CD4-positive, alpha-beta T cell treated with Interleukin-6 at 100 ng/mL for 8 hours (primary cell): ENCODE measurements at regions not wholly inside any gene's neighbourhood (a gene's known extent, or its start where the extent isn't known, plus 50 kb on each side); places are given as distances from the start of the nearest gene placed in this dataset.

ENCODE experiments used
- DNase-seq: peaks from one replicate; pipeline ENCODE4 v3.0.0-alpha.2; 2020; ENCODE audit warnings: mixed read lengths, low spot score

DNA sequence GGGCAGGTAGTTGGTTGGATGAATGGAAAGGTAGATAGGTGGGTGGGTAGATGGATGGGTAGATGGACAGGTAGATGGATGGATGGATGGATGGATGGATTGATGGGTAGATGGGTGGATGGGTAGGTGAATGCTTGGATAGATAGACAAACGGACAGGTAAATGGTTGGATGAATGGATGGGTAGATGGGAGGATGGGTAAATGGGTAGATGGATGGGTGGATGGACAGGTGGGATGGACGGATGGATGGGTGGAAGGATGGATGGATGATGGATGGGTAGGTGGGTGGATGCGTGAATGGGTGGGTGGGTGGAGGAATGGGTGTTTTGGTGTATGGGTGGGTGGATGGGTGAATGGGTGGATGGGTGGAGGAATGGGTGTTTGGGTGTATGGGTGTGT is 50.1 kb upstream of the ASAP2 start:
- DNase-seq, result no peak

DNA sequence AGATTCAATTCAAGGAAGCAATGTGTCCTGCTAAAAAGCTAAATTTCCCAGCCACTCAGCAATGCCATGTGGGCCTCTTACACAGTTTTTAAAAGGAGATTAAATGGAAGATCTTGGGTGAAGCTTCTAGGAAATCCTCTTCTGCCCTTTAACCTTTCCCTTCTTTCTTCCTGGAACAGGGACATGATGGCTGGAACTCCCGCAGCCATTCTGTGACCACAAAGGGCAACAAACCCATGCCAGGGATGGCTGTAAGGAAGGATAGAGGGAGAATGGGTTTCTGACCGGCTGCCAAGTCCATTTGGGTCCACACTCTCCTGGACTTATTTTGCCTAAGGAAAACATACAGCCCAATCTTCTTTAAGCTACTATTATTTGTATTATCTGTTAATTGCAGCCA is 52.6 kb upstream of the ASAP2 start:
- DNase-seq, result no peak

- no peak for DNase-seq
Measured at GRCh38 chr2:9153643-9153980, 53.0 kb upstream of the ASAP2 start.

- DNase-seq, result no peak
Measured at GRCh38 chr2:9152975-9153642, 53.5 kb upstream of the ASAP2 start.

DNA sequence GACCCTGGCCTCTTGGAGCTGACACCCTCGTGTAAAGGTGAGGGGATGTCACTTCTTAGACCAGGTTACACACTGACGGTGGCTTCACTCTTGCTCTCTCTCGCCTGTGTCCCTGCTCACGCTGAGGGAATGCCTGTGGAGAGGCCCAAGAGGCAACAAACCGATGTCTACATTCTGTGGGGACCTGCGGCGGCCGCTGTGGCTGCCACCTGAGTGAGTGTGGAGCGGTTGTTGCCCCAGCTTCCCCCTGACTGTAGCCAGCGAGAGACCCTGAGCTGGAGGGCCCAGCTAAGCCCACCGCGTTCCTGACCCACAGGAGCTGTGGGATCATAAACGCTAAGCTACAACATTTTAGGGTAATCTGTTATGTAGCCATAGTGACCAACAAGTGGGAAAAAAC is 55.7 kb upstream of the ASAP2 start:
- DNase-seq, result no peak

- DNase-seq, result no peak
Measured at GRCh38 chr2:9150568-9150900, 56.1 kb upstream of the ASAP2 start.

DNA sequence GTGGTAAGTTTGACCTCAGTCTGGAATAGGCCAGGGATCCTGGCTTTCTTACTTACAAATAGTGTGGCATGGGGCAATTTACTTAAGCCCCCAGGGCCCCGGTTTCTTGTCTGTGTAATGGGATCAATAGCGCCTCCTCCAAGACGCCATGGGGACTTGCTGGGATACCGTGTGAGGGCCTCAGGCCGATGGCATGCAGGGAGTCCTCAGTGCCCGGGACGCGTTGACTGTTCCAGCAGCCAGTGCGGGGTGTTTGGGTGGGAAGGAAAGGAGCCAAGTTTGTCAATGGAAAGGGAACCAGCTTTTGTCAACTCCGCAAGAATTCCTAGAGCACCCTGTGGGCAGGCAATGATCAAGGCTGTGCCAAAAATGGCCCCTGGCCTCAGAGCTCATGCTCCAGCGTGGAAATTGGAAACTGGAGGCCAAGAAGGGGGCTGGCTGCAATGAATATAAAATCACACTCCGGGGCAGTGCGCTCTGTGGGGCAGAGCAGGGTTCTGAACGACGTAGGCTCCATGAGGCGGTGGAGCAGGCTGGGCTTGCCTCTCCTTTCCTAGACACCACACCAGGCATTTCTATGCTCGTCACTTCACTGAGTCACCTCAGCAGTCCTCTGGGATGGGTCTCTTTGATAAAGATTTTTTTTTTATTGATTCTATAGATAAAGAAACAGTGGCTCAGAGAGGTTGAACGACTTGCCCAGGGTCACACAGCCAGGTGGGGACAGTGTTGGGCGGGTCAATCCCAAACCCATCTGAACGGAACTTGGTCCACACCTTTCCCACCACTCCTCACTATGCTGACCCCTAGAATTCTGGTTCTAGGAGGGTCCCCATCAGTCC is 56.7 kb upstream of the ASAP2 start:
- no peak for DNase-seq

DNA sequence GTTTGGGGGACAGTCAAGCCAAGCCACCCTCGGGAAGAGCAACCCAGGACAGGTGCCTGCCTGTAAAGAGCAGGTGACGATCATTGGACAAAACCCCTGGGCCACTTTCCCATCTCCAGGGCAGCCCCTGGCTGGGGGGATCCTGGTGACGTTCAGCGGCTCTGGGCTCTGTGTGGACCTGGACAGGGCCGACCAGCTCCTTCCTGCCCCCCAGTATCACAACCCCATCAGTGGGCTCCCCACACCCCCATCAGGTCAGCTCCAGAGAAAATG is 57.3 kb upstream of the ASAP2 start:
- DNase-seq, result no peak

GRCh38 chr2:9146646-9147045 is 60.0 kb upstream of the ASAP2 start:
- DNase-seq, result no peak

DNA sequence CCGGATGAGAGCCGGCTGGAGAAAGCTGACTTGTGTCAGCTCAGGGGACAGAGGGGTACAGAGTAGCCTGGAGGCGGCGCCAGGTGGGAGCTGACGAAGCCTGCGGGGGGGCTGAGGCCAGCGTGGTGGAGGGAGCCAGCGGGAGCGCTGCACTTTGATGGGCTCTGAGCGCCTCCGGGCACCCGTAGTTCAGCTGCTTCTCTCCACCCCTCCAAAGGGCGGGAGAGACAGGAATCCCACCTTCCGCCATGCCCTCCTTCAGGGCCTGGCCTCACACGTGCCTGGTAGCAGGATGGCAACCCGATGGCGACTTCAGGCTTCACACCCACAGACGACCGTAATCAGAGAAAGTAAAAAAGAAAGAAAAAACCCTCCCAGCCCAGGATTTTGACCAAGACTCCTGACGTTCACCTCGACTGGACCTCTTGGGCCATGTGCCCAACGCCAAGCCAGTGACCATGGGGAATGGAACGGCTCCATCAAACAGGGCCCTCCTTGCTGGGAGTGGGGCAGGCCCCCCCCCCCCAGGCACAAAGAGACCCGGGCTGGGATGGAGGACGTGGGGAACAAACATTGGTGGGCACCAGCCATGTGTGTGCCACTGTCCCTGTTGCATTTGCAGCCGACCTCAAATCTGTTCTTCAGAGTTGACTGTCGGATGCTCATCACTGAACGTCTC is 60.7 kb upstream of the ASAP2 start:
- no peak for DNase-seq

- DNase-seq, result no peak
Measured at GRCh38 chr2:9145109-9145751, 61.4 kb upstream of the ASAP2 start.

DNA sequence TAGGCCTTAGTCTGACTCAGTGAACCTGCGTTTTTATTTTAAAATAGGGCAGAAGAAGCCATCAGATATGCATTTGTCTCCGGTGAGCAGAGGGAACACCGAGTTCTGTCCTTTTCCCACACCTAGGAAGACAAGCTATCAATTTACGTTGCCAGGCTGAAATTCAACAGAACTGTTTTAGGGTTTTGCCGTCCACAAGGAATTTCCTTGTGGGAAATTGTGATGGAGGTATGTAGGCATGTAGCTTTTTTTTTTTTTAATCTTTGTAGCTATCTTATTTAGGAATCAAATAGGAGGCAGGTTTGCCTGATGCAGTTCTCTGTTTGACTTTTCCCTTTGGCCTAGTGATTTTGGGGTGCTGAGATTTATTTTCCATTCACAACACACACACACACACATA is 62.0 kb upstream of the ASAP2 start:
- no peak for DNase-seq

DNA sequence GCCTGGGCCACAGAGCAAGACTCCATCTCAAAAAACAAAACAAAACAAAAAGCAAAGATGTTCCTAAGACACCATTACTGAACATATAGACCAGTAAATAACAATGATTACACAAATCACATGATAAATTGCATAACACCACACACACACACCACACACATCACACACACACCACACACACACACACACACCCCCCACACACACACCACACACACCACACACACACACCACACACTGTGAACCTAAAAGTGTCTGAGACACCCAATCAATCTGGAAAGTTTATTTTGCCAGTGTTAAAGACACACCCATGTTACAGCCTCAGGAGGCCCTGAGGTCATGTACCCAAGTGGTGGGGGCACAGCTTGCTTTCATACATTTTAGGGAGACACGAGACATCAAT is 62.6 kb upstream of the ASAP2 start:
- DNase-seq, result no peak

- no peak for DNase-seq
Measured at GRCh38 chr2:9143264-9143815, 63.3 kb upstream of the ASAP2 start.

DNA sequence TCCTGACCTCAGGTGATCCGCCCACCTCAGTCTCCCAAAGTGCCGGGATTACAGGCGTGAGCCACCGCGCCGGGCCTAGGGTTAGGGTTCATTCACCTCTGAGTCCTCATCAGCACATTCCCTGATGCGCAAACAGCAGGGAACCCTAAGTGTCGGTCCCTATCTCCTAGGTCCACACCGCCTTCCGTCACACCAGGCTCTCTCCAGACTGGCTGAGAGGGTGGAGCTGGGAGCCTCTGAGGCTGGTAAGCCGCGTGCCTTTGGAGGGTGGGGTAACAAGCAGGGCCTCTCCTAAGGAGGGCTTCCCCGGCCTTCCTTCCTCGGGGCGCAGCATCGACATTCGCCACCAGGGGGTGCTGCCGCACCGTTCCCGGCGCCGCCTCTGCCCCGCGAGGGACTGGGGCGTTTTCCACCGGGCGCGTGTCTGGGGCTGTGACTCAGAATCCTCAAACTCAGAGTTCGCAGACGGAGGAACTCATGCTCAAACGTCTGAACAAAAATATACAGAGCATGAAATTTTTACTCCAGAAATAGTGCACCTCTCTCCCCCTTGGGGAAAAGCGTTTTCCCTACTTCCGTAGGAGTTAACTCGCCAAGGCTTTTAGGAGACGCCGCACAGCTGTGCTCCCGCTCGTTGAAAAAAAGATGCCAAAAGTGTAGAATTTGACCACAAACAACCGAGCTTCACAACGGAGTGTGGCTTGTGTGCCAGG is 63.9 kb upstream of the ASAP2 start:
- DNase-seq, result peak; percentile 63

DNA sequence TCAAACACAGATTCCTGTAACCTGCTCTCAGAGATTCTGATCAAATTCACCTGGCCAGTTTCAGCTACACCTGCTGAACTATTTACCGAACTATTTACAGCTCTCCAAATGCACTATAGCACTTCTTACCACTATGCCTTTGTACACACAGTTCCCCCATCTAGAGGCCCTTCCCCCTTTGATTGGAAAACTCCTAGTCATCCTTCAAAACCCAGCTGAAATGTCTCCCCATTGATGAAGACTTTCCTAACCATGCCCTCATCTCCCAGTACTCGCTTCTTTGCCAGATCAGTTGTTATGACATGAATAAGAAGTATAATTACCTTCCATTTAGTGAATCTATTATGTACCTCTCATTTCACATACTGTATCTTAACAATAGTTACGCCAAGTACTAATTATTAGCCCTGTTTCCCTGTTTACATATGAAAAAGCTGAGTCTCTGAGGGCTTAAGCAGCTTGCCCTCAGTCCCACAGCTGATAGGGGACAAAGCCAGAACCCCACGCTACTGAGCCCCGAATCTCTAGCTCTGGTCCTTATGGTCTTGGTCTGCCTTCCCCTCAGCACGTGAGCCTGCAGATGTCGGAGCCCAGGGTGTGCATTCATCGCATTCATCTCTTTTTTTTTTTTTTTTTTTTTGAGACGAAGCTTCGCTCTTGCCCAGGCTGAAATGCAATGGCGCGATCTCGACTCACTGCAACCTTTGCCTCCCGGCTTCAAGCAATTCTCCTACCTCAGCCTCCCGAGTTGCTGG is 64.7 kb upstream of the ASAP2 start:
- no peak for DNase-seq

DNA sequence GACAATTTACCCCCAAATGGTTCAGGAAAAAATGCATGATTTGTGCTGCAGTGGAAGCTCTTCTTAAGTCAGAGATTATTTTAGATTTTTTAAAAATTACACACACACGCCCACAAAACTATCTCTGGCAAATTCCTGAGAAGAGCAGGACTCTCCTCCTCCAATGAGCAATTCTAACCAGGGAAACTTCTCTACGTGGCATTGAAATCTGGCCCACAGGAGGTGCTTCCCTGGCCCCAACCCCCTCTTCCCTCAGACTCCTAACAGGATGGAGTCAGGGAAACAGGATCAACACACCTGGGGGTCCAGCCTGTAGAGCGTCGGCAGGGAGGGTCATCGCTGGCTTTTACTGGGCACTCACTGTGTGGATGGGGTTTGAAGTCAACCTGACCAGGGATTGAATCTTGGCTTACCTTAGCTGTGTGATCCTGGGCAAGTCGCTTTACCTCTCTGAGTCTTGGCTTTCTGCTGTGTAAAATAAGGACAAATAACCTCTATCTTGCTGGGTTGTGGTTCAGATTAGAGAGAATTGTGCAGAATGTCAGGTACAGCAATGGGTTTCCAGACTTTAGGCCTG is 65.4 kb upstream of the ASAP2 start:
- DNase-seq, result no peak

- no peak for DNase-seq
Measured at GRCh38 chr2:9140645-9141044, 66.0 kb upstream of the ASAP2 start.

GRCh38 chr2:9139491-9140443 is 66.8 kb upstream of the ASAP2 start:
- DNase-seq, result peak; percentile 27
